GM19043 (cell line): ENCODE measurements at regions not wholly inside any gene's neighbourhood (a gene's known extent, or its start where the extent isn't known, plus 50 kb on each side); places are given as distances from the start of the nearest gene placed in this dataset.

Experiments
- ATAC-seq: cut with Tn5 transposase; IDR thresholded peaks from one replicate; pipeline ENCODE4 v1.9.1; 2021; ENCODE audit warnings: low read depth; ENCODE audit not compliant: unreplicated experiment

DNA sequence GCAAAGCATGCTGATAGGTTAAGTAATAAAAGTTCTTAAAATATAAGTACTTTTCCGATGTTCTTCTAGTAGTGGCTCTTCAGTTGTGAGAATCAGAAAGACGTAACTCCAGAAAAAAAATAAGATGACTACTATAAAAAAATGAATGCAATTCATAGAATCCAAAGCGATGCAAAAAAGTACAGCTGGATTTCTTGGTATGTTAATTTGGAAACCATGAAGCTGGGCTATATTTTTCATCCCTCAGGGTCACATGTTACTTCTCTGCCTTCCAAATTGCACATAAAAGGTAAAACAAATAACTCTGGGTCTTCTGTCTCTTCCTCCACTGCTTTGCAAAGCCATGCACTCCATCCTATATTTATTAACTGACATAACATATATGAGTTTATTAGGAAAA, 843.9 kb upstream of the DPPA4 start:
- ATAC-seq: no peak

DNA sequence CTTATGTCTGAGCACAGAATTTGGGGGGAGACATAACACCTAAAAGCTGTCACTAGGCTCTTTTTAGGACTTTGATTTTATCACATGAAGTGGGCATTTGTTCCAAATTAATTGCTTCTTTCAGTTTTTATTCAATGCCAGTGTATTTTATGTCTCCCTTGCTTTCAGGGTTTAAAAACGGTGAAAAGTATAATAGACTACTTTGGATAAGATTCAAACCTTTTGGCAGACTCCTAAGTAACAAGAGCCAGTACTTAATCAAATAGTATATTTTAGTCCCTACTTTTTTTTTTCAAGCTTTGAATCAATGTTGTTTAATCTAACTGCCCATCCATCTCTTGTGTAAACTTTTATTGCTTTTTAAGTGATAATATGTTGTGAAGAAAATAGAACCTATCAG, 847.2 kb upstream of the DPPA4 start:
- ATAC-seq: no peak

DNA sequence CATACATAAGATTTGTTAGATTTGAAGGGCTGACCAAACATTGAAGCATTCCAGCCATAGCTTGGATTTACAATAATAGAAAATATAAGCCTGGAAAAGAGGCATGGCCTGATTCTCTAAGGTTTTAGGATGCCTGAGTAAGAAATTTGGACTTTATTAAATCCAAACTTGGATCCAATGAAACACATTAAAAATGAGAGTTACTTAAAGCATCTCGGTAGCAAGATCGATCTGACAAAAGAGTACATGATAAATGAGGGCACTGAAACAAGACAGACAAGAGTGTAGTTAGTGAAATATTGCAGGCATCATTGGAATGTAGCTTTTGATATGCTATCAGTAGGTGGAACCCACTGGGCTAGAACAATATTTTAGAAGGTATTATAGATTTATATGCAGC, 855.7 kb upstream of the DPPA4 start:
- ATAC-seq: no peak

DNA sequence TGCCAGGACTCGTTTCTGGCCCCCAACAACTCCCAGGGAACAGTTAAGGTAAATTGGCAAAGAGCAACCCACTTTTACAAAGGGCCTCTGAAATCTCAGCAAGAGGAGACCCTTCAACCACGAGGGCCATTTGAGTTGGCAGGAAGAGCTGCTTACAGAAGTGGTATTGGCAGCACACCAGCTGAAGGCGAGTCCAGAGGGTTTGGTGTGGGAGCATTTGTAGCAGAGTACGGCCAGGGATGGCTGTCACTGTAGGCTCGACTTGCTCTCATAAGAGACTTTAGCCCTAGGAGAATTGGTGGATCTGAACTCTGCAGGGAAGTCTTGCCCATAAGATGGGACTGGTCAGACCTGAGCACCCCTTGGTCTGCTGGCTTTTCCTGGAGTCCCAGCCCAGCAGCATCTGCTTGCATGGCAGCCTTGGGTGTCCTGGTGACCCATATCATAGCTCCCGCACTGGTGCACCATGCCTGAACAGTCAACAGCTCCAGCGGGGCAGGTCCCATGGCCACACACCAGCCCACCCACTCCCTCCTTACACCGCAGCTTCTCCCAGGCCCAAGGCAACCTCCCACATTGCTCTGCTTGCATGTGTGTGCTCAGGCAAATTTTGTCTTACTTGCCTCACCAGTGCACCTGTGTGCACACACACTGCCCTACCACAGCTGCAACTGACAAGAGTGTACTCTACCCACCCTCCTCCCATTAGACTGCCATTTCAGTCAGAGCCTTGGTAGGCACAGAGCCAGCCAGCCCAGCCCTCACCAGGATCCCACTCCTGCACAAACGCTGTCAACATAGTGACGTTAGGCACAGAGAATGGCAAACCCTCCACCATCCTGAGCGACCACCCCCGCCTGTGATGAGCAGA, 861.6 kb upstream of the DPPA4 start:
- no peak for ATAC-seq

DNA sequence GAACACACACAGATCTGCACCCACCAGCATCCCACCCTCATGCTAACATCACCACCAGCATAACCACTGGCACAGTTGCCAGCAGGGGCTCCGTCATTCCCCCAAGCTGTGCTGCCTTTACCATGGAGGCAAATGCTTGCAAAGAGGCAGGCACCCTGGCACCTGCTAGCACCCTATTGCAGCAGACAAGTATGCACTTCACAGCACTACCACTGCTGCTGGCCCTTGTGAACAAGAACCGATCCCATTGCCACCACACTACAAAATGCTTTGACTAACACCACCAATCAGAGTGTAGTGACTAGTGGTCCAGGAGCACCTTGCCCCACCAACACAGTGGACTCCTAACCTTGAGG, 862.2 kb upstream of the DPPA4 start:
- ATAC-seq: no peak

DNA sequence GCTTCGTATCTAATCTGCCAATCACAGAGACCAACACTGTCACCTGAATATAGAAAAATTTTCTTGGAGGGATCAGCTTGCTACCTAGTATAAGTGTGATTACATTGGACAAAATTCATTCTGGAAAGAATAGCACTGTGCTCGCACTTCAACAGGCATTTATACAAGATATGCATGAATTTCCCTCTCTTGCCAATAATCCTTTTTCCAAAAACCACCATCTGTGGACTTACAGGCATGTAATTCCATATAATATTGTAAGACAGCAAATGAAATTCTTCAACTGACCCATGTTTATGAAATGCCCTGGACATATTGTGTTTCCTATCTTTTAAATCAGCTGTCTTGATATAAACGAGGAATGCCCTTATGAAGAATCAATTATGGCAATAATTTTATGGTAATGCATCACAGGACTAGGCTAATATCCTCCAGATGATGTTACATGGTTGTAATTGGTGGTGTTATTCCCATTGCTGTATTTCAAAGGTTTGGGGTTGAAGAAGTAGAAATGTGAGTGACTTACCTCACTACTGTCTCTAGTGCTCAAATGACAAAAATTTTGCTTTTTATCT, 861.4 kb upstream of the NECTIN3 start:
- no peak for ATAC-seq

DNA sequence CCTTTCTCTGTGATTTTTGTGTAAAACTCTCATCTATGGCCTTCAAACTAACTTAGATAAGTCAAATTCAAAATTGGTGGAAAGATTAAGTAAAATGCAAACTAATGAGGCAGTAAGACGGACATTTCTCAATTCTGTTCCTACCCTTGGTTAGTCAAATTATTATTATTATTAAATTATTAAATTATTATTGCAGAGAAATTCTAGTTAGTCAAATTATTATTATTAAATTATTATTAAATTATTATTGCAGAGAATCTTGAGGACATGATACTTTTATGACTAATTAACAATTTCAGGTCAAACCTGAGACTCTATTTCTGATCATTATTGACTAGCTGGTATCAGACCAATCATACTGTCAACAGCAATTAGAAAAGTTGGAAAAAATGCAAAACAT, 845.0 kb upstream of the NECTIN3 start:
- ATAC-seq: no peak

DNA sequence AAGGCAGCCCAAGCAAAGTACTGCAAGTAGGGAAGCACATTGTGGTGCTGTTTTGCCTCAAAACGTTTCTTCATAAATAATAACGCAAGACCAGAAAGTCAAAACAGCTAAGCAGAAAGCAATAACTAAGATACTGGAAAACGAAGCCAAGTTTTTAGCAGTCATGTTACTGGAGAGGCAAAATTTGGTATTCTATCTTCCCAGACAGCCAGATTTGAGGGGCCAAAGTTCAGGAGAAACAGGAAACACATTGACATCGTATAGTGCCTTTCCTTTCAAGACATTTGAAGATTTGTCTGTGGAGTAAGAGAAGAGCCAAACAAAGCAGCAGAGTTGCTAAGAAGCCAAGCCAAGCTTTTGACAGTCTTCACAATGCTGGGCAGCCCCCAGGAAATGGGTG, 843.6 kb upstream of the NECTIN3 start:
- ATAC-seq: no peak

DNA sequence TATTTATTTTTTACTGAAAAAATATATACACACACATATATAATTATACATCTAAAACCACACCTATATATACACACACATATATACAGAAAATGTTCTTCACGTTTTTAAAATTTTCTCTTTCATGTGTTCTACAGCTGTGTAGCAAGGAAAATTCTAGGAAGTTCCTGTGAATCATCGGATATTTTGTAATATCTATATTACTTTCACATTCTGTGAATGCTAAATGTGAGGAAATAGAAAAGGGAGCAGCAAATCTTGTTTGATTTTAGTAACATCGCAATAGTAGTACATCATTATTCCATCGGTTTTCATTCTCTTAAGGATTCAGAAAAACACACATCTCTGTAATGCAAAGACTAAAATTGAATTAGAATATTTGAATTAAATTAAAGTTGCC, 836.8 kb upstream of the NECTIN3 start:
- ATAC-seq: no peak

DNA sequence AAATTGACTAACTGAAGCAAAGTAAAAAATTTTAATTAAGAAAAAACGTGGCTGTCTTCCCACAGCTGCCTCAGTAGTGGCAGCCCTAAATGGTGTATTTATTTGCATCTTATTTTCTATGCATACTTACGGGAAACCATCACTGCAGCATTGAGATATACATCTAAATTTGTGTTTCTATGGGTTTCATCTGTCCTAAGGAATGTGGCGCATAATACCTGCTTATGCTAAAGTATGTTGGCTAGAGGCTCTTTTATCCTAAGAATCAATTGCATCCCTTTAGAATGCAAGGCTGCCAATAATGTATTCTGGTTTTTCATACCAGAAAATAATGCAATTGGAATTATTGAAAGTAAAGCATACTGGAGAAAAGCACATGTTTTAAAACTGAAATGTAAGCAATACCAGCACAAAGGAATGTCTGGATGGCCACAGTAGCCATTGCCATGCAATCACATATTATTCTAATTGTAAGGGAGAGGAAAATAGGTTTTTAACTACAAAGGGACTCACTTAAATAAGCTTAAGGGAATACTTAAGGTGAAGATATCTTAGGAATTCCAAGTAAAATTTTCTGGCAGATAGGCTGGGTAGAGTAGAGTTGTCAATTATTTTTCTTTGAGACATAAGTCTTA, 834.5 kb upstream of the NECTIN3 start:
- ATAC-seq: no peak

DNA sequence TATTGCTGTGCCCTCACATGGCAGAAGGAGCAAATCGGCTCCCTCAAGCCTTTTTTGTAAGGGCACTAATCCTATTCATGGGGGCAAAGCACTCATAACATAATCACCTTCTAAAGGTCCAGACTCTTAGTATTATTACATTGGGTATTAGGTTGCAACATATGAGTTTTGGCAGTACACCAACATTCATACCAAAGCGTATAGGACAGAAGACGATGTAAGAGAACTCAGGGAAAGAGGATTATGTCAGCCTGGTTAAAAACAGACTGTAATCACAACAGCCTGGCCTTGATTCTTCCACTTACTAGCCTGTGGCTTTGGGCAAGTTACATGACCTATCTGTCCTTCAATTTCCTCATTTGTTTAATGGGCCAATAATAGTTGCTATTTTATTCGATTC, 828.5 kb upstream of the NECTIN3 start:
- no peak for ATAC-seq

DNA sequence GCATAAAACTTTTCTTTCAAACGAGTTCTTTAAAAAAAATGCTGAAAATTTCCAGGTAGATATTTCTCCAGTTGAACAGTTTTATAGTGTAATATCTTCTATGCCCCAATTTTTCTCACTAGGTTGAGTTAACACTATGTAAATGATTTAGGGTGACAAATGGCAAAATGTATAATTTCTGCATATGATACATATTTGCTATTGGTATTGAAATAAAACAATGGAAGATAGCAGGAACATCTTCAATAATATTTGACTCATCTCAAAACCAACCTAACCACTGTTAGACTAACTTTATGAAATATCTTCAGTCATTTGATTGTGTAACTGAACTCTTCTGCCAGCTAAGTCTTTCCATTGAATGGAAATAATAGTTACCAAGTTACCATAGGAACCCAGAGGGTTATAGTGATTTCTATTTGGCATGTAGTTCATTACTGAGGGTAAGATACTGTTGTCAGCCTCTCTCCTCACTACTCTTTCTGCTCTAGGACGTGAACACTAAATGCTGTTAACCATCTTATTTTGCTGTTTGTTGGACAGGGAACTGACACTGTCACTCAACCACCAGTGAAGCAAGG, 824.7 kb upstream of the NECTIN3 start:
- ATAC-seq: no peak

DNA sequence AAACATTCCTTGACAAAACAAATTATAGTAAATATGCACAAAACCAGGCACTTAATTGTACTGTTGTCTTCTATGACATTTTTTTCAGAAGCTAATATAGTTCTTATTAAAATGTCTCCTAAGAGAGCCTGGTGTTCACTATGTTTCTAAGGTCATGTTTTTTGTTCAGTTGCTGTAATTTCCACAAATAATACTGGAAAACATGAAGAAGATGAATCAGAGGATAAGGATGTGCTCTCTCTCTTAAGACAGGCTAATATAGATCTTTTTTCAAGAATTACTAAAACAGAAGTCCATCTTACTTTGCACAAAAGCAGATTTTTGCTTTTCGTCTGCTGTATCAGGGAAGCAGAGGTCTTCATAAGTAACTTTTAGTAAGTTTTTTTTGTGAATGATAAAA, 823.0 kb upstream of the NECTIN3 start:
- ATAC-seq: no peak

DNA sequence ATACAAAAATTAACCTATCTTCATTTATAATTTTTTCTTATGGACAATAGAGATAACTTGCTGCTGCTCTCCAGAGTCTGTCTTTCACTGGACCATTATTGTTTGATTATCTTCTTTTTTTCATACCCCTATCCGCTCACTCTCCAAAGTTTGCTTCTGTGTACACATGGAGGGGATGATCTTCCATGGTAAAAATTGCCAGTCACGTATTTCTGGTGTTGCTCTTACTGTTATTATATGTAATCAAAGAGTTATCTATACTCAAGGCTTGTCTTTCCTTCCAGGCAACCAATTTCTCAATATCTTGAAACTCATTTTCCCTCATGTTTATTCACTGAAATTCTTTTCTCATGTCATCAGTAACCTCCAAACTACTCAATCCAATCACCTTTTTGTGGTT, 817.8 kb upstream of the NECTIN3 start:
- ATAC-seq: no peak

DNA sequence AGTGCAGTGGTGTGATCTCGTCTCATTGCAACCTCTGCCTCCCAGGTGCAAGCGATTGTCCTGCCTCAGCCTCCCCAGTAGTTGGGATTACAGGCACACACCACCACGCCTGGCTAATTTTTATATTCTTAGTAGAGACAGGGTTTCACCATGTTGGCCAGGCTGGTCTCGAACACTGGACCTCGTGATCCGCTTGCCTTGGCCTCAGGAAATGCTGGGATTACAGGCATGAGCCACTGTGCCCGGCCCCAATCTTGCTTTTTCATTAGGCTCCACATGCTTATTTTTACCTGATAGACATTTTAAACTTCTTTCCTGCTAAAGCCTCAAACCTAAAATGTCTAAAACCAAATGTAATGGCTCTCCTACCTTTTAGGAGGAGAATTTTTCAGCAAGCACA, 817.0 kb upstream of the NECTIN3 start:
- ATAC-seq: no peak

DNA sequence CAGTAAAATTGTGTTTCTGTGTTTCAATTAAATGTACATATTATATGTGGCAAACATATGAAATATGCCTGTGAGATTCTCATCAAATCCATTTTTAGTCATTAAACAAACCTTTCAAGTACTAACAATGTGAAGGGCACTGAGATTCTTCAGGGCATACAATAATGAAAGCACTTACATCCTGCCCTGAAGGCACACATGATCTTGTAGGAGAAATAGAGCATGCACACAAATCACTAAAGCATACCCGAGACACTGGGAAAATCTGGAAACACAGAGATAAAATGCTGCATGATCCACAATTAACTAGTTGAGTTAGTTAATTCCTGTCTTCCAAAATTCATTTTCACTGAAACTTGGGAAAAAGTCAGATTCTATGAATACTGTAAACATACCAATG, 810.5 kb upstream of the NECTIN3 start:
- ATAC-seq: no peak

DNA sequence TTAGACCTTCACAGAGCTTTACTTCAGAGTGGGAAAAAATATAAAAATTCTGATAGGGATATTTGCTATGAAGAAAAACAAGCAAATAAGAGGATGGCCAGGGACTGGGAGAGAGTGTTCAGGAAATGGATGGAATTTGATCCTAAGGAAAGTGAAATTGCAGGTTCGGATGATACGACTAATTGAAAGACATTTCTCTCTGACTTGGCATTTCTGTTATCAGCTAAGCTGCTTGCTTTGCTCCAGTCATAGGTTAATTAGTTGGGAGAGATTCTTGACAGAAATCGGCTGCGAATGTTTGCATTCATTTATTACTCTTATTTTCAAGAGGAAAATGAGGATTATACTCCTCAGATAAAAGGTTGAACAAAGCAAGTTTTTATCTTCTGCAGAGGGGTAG, 808.7 kb upstream of the NECTIN3 start:
- ATAC-seq: no peak

DNA sequence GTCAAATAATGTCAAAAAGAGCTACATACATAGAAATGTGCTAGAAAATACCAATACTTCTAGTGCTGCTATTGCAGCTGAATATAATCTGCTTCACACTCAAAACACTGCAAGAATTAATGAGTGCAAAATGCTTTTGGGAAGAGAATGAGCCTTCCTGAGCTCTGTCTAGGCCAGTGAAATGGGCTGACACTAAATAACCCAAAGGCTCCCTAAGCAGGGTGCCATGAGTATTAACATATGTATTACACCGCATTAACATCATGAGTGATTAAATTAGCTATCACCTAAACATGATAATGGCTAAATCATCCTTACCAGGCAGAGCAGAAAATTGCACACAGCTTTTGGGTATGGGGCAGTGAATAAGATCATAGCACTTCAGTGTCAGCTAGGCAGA, 806.3 kb upstream of the NECTIN3 start:
- no peak for ATAC-seq

DNA sequence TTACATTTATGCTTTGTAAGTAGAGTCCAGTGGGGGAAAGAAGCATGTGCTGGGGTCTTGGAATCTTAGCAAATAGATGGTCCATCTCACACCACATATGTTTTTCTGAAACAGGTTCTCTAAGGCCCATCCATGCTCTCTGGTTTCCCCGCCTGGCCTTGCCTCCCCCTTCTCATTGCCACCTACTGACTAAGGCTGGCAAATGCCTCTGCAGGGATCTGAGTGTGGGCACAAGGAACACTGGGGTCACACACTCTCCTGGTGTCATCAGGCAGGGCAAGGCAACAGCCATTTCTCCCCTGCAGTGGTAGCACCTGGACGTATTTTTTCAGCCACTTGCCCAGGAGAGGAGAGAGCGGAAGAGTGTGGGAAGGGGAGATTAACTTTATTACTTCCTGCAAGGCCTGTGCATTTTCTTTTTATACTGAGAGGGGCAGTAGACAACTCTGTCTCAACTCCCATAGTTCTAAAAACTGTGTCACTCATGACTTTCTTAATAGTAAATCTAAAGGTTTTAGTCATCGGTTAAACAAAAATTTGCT, 804.2 kb upstream of the NECTIN3 start:
- ATAC-seq: no peak

DNA sequence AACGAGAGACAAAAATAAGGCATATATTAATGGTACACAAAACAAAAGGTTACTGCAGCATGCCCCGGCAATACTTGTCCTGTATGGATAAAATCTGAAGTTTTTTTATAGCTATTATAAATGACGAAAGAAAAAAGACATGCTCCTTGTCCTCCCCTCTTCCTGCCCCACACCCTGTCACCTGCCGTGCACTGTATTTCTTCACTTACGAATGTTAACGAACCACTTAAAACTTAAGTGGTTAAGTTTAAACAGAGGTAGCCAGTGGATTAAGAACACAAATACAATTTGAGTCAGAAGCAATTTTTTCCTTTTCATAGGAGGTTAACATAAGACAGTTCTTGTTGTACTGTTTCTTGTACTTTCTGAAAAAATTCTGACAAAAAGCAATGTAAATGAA, 799.1 kb upstream of the NECTIN3 start:
- ATAC-seq: no peak

DNA sequence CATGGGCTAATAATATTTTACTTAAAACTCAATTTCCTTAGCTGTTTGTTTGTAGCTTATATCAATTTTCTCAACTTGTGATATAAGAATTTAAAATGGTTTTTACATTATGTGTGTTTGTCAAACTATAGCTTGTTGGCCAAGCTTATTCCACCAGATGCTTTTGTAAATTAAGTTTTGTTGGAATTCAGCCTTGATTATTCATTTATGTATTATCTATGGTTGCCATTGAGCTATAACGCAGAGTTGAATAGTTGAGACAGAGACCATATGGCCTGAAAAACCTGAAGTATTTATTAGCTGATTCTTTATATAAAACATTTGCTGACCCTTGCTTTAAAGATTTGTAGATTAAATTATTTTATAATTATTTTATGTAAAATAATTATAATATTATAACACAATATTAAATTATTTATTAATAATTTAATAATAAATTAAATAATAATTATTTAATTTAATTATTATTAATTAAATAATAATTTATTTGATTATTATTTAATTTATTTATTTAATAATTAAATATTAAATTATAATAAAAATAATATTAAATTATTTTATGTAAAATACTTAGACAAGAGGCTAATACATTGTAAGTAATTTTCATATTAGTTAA, 779.6 kb upstream of the NECTIN3 start:
- no peak for ATAC-seq
